ENCODE measurements at regions not wholly inside any gene's neighbourhood (a gene's known extent, or its start where the extent isn't known, plus 50 kb on each side); places are given as distances from the start of the nearest gene placed in this dataset.

DNA sequence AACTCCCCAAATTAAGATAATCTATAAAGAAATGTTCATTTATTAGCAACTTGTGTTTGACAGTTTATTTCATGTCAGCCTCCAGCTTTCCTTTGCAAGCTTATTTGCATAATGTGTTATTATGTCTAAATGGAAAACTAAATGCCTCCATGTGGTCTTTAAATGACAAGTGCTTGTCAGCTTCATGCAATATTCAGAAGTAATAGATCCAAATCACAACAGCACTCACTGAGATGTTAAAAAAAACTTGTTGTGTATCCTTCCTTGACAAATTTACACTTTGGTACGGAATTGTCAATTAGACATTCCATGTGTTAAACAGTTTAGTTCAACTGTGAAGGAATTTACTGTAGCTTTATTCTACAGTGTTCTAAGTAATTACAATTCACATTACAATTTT, 124.4 kb upstream of the PTBP2 start:
- TF ChIP-seq EP300 (IDR thresholded peaks at IDR 0.05; ENCODE audit: low read depth): no peak
- TF ChIP-seq POLR2AphosphoS5 (IDR thresholded peaks at IDR 0.05): no peak
